Smooth muscle cell (in vitro differentiated cells): ENCODE measurements at regions not wholly inside any gene's neighbourhood (a gene's known extent, or its start where the extent isn't known, plus 50 kb on each side); places are given as distances from the start of the nearest gene placed in this dataset.

Experiments used
- DNase-seq: peaks from one replicate; lab custom pipeline; 2025; ENCODE audit not compliant: unreplicated experiment; lab: John Stamatoyannopoulos, UW
- H2AFZ ChIP-seq: fragments of 200-600 bp; sonication (generic); 2 replicates; pipeline ENCODE4 v1.6.0; 2016; ENCODE audit warnings: antibody characterized with exemption, low read depth, mild to moderate bottlenecking
- H3F3A ChIP-seq: fragments of 200-600 bp; sonication (generic); 2 replicates; pipeline ENCODE4 v1.6.0; 2017; ENCODE audit warnings: antibody characterized with exemption, low read depth
- H3K27ac ChIP-seq: fragments of 200-600 bp; sonication (generic); 2 replicates; pipeline ENCODE4 v1.5.1; 2016; ENCODE audit warnings: low read depth, mild to moderate bottlenecking
- H3K27me3 ChIP-seq: fragments of 200-600 bp; sonication (generic); 2 replicates; pipeline ENCODE4 v1.6.1; 2016; ENCODE audit warnings: low read depth, mild to moderate bottlenecking
- H3K36me3 ChIP-seq: fragments of 200-600 bp; sonication (generic); 2 replicates; pipeline ENCODE4 v1.5.1; 2016; ENCODE audit warnings: low read depth
- H3K4me1 ChIP-seq: fragments of 200-600 bp; sonication (generic); 2 replicates; pipeline ENCODE4 v1.5.1; 2016; ENCODE audit warnings: low read depth
- H3K4me2 ChIP-seq: fragments of 200-600 bp; sonication (generic); 2 replicates; pipeline ENCODE4 v1.6.0; 2016; ENCODE audit warnings: mild to moderate bottlenecking
- H3K4me3 ChIP-seq: fragments of 200-600 bp; sonication (generic); 2 replicates; pipeline ENCODE4 v1.5.1; 2016; ENCODE audit warnings: mild to moderate bottlenecking
- H3K79me2 ChIP-seq: fragments of 200-600 bp; sonication (generic); 2 replicates; pipeline ENCODE4 v1.6.0; 2016; ENCODE audit warnings: low read depth, mild to moderate bottlenecking
- H3K9ac ChIP-seq: fragments of 200-600 bp; sonication (generic); 2 replicates; pipeline ENCODE4 v1.6.0; 2016; ENCODE audit warnings: low read depth
- H3K9me3 ChIP-seq: fragments of 200-600 bp; sonication (generic); replicated peaks from 2 replicates; pipeline ENCODE4 v1.5.1; 2016; ENCODE audit warnings: low read depth
- H4K20me1 ChIP-seq: fragments of 200-600 bp; sonication (generic); 2 replicates; pipeline ENCODE4 v1.6.0; 2016; ENCODE audit warnings: low read depth
- CTCF ChIP-seq: fragments of 200-600 bp; sonication (generic); IDR thresholded peaks from 2 replicates; pipeline ENCODE4 v1.5.1; 2017; ENCODE audit warnings: borderline replicate concordance, mild to moderate bottlenecking, antibody characterized with exemption; ENCODE audit not compliant: insufficient read depth, poor library complexity, severe bottlenecking
- WGBS: methylation state at CpG from one replicate; pipeline ENCODE4 v1.1.7; 2016; ENCODE audit warnings: low lambda C conversion rate; 5-methylcytosine and 5-hydroxymethylcytosine counted together

DNA sequence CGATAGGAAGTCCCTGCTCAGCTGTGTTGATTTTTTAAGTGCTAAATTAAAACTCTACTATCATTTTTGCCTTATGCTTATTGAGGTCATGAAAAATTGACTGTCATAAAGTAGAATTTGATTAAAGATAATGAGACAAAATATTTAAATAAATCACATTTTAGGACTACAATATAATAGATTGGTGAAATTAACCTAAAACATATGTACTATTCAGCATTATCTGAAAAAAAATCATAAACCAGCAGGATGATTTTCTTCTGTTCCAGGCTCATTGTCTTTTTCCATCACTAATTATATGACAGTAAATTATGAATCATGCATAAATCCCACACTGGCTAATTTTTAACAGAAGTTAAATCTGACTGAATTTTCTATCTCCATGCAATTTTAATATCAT is 373.6 kb upstream of the NRSN1 start:
- Histone ChIP-seq H3F3A (no peaks in the 10 kb centered on the region), H3K36me3 (no peaks in the 10 kb centered on the region), H3K27ac (no peak overlapping the region), H3K4me1 (no peaks in the 10 kb centered on the region), H4K20me1 (no peaks in the 10 kb centered on the region), H3K79me2 (no peaks in the 10 kb centered on the region), H2AFZ (no peak overlapping the region), H3K9me3 (no peaks in the 10 kb centered on the region), H3K4me3 (no peak overlapping the region), H3K27me3 (no peaks in the 10 kb centered on the region), H3K9ac (no peak overlapping the region), H3K4me2 (no peak overlapping the region)
- no peak for TF ChIP-seq CTCF
- no peak for DNase-seq
- WGBS: 88% methylated on average over 1 of the region's 1 CpG

DNA sequence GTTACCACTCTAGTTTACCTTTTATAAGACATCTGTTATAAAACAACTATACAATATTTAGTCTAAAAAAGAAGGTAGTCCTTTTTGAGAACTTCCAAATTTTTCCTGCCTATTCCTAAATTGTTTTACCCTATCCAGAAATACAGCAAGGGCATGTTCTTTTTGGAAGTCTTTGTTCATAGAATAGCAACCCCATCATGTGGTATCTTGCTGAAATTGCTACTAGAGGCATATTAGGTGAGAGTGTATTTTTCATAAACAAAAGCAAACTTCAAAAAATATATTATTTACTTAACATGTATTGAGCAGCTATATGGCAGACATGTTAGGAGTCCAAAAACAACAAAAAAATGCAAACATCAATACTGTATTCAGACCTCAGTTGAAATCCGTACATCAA is 371.8 kb upstream of the NRSN1 start:
- no peaks in the 10 kb centered on the region for H3K9me3 ChIP-seq
- no peak for DNase-seq
- H3F3A ChIP-seq: no peaks in the 10 kb centered on the region
- H3K4me1 ChIP-seq: no peaks in the 10 kb centered on the region
- no peak overlapping the region for H3K4me2 ChIP-seq
- H4K20me1 ChIP-seq: no peaks in the 10 kb centered on the region
- no peaks in the 10 kb centered on the region for H3K79me2 ChIP-seq
- peak; percentile 19 for TF ChIP-seq CTCF
- H3K4me3 ChIP-seq: no peak overlapping the region
- 95% methylated on average over 1 of the region's 1 CpG for WGBS
- H3K36me3 ChIP-seq: no peaks in the 10 kb centered on the region
- H3K9ac ChIP-seq: no peak overlapping the region
- H3K27ac ChIP-seq: no peak overlapping the region
- no peaks in the 10 kb centered on the region for H3K27me3 ChIP-seq
- no peak overlapping the region for H2AFZ ChIP-seq

DNA sequence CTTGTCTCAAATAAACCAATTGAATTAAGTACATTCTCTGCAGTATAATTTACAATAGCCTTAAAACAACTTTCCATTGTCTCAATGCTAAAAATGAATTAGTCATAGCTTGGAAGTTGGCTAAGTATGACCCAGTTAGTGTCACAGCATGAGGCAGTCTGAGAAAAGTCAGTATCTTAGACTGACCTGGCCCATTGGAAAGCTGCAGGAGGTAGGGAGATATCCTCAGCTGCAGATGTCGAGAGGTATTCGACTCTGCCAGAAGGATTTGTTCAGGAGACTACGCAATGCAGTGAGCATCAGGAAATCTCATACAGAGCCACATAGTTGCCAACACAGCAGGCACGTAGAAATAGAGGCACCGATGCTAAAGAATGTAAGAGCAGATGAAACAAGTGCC is 350.9 kb upstream of the NRSN1 start:
- no peak overlapping the region for H3K27ac ChIP-seq
- H4K20me1 ChIP-seq: no peaks in the 10 kb centered on the region
- no peak overlapping the region for H2AFZ ChIP-seq
- H3K27me3 ChIP-seq: no peaks in the 10 kb centered on the region
- no peaks in the 10 kb centered on the region for H3K9me3 ChIP-seq
- no peaks in the 10 kb centered on the region for H3F3A ChIP-seq
- DNase-seq: no peak
- no peak overlapping the region for H3K9ac ChIP-seq
- H3K36me3 ChIP-seq: no peaks in the 10 kb centered on the region
- no peak overlapping the region for H3K4me2 ChIP-seq
- H3K4me3 ChIP-seq: no peak overlapping the region
- 86% methylated on average over 5 of the region's 5 CpGs for WGBS
- no peaks in the 10 kb centered on the region for H3K4me1 ChIP-seq
- TF ChIP-seq CTCF: no peak
- no peaks in the 10 kb centered on the region for H3K79me2 ChIP-seq

DNA sequence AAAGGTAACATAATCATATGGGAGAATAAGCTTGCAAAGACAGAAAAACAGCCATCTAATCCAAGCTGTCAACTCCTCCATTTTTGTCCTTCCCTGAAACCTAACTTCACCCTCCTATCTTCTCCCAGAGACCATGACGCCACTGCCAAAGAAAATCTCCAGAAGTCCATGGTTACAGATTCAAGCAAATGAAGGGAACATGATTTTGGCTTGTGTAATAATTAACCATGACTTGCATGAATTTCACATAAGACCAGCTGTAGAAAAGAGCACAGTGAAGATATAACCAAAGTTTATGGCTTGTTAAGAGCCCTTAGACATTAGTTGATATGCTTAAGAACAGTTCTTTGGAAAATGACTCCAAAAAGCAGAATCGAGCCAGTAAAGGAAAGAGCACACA is 342.1 kb upstream of the NRSN1 start:
- H3K27me3 ChIP-seq: no peaks in the 10 kb centered on the region
- no peak overlapping the region for H3K4me2 ChIP-seq
- TF ChIP-seq CTCF: no peak
- no peaks in the 10 kb centered on the region for H4K20me1 ChIP-seq
- H3K4me3 ChIP-seq: no peak overlapping the region
- 32% methylated on average over 2 of the region's 2 CpGs for WGBS
- H3K36me3 ChIP-seq: no peaks in the 10 kb centered on the region
- no peak for DNase-seq
- H2AFZ ChIP-seq: peak overlapping the region; percentile 18
- no peaks in the 10 kb centered on the region for H3K9me3 ChIP-seq
- no peaks in the 10 kb centered on the region for H3K4me1 ChIP-seq
- H3K9ac ChIP-seq: no peak overlapping the region
- H3F3A ChIP-seq: no peaks in the 10 kb centered on the region
- no peak overlapping the region for H3K27ac ChIP-seq
- H3K79me2 ChIP-seq: no peaks in the 10 kb centered on the region
